Neural crest cell (in vitro differentiated cells): ENCODE measurements at regions not wholly inside any gene's neighbourhood (a gene's known extent, or its start where the extent isn't known, plus 50 kb on each side); places are given as distances from the start of the nearest gene placed in this dataset.

Experiments
- DNase-seq: peaks from one replicate; pipeline ENCODE4 v3.0.0; 2021; ENCODE audit warnings: low read depth, mixed read lengths, low spot score
- H3K27ac Mint-ChIP-seq: one replicate; pipeline ENCODE4 v1.8.0; 2021; ENCODE audit warnings: mild to moderate bottlenecking, mixed read lengths; ENCODE audit not compliant: unreplicated experiment
- H3K27me3 Mint-ChIP-seq: 2 replicates; pipeline ENCODE4 v1.8.0; 2021; ENCODE audit warnings: low read depth, mild to moderate bottlenecking, mixed read lengths
- H3K36me3 Mint-ChIP-seq: 2 replicates; pipeline ENCODE4 v1.8.0; 2021; ENCODE audit warnings: low read depth, mild to moderate bottlenecking, mixed read lengths
- H3K4me1 Mint-ChIP-seq: 2 replicates; pipeline ENCODE4 v1.8.0; 2021; ENCODE audit warnings: mixed read lengths
- H3K4me3 Mint-ChIP-seq: one replicate; pipeline ENCODE4 v1.8.0; 2021; ENCODE audit warnings: mild to moderate bottlenecking, mixed read lengths
- H3K9me3 Mint-ChIP-seq: 2 replicates; pipeline ENCODE4 v1.8.0; 2021; ENCODE audit warnings: mixed read lengths
- TF ChIP-seq, protein P1 (sequence below): fragments of 200-600 bp; sonication (generic); conservative IDR thresholded peaks from 2 replicates; pipeline ENCODE4 v1.5.0; 2021; ENCODE audit warnings: antibody characterized with exemption, mild to moderate bottlenecking

DNA sequence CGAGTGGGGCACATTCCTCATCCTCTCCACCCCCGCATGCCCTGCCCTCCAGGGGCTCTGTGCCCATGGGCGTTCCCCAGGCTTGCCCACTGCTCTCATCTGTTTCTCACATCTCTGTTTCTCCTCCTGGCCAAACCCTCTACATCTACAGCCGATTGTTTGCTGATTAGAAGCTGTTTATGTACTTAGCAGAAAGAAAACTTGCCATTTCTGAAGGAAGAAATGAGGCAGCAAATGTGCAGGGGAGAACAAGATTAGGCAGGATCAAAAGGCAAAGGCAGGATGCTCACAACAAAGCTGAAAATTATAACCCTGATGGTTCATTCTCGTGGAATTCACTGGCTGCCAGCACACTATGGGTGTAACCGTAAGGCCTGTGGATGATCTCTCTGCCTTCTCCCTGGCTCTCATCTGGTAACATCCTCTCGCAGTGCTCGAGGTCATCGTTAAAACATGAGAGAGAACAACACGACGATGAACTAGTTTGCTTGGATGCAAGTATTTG, 111.6 kb upstream of the KLF14 start:
- Mint-ChIP-seq H3K9me3 (no peaks in the 10 kb centered on the region), H3K27ac (no peak overlapping the region), H3K4me3 (no peak overlapping the region), H3K4me1 (no peaks in the 10 kb centered on the region), H3K27me3 (peaks cover under 1% of the 10 kb centered on the region), H3K36me3 (no peaks in the 10 kb centered on the region)
- DNase-seq: no peak
- TF ChIP-seq, protein P1, sequence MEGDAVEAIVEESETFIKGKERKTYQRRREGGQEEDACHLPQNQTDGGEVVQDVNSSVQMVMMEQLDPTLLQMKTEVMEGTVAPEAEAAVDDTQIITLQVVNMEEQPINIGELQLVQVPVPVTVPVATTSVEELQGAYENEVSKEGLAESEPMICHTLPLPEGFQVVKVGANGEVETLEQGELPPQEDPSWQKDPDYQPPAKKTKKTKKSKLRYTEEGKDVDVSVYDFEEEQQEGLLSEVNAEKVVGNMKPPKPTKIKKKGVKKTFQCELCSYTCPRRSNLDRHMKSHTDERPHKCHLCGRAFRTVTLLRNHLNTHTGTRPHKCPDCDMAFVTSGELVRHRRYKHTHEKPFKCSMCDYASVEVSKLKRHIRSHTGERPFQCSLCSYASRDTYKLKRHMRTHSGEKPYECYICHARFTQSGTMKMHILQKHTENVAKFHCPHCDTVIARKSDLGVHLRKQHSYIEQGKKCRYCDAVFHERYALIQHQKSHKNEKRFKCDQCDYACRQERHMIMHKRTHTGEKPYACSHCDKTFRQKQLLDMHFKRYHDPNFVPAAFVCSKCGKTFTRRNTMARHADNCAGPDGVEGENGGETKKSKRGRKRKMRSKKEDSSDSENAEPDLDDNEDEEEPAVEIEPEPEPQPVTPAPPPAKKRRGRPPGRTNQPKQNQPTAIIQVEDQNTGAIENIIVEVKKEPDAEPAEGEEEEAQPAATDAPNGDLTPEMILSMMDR: no peak

DNA sequence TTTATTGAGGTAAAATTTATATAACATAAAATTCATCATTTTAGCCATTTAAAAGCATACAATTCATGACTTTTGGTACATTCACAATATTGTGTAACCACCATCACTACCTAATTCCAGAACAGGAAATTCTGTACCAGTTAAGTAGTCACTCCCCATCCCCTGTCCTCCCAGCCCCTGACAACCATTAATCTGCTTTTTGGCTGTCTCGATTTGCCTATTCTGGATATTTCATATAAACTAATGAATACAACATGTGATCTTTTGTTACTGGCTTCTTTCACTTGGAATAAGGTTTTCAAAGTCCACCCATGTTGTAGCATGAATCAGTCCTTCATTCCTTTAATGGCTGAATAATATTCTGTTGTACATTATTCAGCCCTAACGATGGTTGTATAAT, 115.6 kb upstream of the KLF14 start:
- TF ChIP-seq, protein P1: no peak
- peaks cover 28% of the 10 kb centered on the region for H3K27me3 Mint-ChIP-seq
- H3K9me3 Mint-ChIP-seq: no peaks in the 10 kb centered on the region
- no peak overlapping the region for H3K4me3 Mint-ChIP-seq
- H3K27ac Mint-ChIP-seq: no peak overlapping the region
- no peaks in the 10 kb centered on the region for H3K36me3 Mint-ChIP-seq
- no peak for DNase-seq
- no peaks in the 10 kb centered on the region for H3K4me1 Mint-ChIP-seq

DNA sequence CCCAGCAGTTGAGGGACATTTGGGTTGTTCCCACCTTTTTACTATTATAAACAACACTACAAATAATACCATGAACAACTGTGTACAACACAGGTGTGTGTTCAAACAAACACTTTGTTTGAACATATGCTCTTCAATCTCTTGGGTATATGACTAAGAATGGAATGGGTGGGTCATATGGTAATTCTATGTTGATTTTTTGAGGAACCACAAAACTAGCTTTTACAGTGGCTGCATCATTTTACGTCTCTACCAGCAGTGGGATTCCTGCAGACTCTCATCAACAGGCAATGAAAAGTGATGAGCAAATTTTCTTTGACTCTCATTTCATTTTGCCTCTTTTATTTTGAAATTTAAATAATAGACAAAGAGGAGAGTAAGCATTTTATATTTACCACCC, 116.9 kb upstream of the KLF14 start:
- Mint-ChIP-seq H3K4me1 (no peaks in the 10 kb centered on the region), H3K4me3 (no peak overlapping the region)
- no peak for DNase-seq

DNA sequence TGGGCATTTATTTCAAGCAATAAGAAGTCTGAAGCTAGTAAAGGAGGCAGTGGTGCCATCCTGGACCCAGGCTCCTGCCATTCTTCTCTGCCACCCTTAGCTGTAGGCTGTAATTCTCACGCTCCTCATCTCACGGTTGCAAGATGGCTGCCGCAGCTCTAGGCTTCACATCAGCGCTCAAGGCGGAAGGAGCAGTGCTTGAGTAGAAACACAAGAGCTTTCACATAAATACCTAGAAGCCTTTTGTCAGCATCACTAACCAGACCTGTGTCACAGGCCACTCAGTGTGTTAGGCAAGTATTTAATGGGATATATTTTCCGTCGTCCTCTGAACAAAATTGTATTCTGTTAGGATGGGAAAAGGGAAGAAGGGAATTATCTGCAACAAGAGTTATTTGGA, 118.9 kb upstream of the KLF14 start:
- peaks cover 33% of the 10 kb centered on the region for H3K27me3 Mint-ChIP-seq
- H3K4me1 Mint-ChIP-seq: no peaks in the 10 kb centered on the region
- H3K4me3 Mint-ChIP-seq: no peak overlapping the region
- TF ChIP-seq, protein P1: no peak
- no peak overlapping the region for H3K27ac Mint-ChIP-seq
- peaks cover 5% of the 10 kb centered on the region for H3K36me3 Mint-ChIP-seq
- peaks cover 7% of the 10 kb centered on the region for H3K9me3 Mint-ChIP-seq
- DNase-seq: no peak

More for the DNA sequence above, 116.9 kb upstream of the KLF14 start:
- Mint-ChIP-seq H3K36me3 (no peaks in the 10 kb centered on the region), H3K27me3 (peaks cover 33% of the 10 kb centered on the region), H3K9me3 (no peaks in the 10 kb centered on the region), H3K27ac (no peak overlapping the region)
- TF ChIP-seq, protein P1: no peak

DNA sequence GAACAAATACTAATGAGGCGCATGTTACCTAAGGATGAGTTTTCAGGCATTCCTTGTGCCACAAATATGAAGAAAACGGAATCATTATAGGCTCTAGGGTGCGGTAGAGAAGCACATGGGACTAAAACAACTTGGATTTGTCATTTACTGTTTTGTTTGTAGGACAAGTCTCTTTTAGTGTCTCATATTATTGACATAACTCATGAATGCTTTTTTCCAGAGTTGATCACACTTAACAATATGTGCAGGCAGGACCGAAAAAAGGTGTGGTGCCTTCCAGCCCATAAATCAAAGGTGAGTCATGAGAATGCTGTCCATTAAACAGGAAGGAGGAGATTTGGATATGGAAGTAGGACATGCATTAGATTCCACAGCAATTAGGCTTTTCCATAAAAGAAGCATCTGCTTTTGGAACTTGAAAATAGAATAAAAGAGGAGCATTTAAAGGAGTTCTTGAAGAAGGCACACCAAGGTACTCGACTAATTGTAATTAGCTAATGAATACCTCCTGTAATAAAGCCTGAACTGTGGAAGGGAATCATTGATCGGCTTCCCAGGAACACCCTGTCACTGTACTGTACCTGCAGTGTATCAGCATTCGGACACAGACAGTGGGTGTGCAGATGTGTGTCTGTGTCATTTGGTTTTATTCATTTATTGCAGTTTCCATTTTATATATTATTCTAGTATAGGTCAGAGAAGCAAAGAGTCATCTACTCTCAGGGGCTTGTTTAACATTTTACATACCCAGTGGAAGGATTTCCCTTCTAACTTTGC, 119.7 kb upstream of the KLF14 start:
- Mint-ChIP-seq H3K27me3 (peaks cover 33% of the 10 kb centered on the region), H3K4me3 (no peak overlapping the region), H3K4me1 (no peaks in the 10 kb centered on the region), H3K27ac (no peak overlapping the region), H3K36me3 (peaks cover 5% of the 10 kb centered on the region), H3K9me3 (peaks cover 9% of the 10 kb centered on the region)
- TF ChIP-seq, protein P1: no peak
- no peak for DNase-seq
